ENCODE measurements at regions not wholly inside any gene's neighbourhood (a gene's known extent, or its start where the extent isn't known, plus 50 kb on each side); places are given as distances from the start of the nearest gene placed in this dataset.

GRCh38 chr14:98037831-98038230 is 1234.2 kb downstream of the BCL11B start (continued):
- no peak for TF ChIP-seq SMC3 (IDR thresholded peaks at IDR 0.05; ENCODE audit: low read depth, low read length)
- TF ChIP-seq MAX (IDR thresholded peaks at IDR 0.05; ENCODE audit: low read depth): no peak
- TF ChIP-seq NFIC (IDR thresholded peaks at IDR 0.05; ENCODE audit: borderline replicate concordance): no peak
- TF ChIP-seq RXRA (IDR thresholded peaks at IDR 0.05; ENCODE audit: borderline replicate concordance, low read depth): no peak
- no peak for TF ChIP-seq GABPA (IDR thresholded peaks at IDR 0.05; ENCODE audit: low read depth)

GRCh38 chr14:98056946-98057345 is 1215.1 kb downstream of the BCL11B start:
- H3K9me3 ChIP-seq: no peaks in the 10 kb centered on the region
- H3K27me3 ChIP-seq (ENCODE audit: insufficient read depth): no peaks in the 10 kb centered on the region
- H3K79me2 ChIP-seq (ENCODE audit: insufficient read depth): no peaks in the 10 kb centered on the region
- H3K9me2 ChIP-seq: no peaks in the 10 kb centered on the region
- no peaks in the 10 kb centered on the region for H3K4me1 ChIP-seq (ENCODE audit: control insufficient read depth in 1 of 2, insufficient read depth in 2 of 2, low read depth in 1 of 2, low read length in 1 of 2)
- WGBS (ENCODE audit: low lambda C conversion rate): 3% methylated on average over 5 of the region's 5 CpGs
- no peak overlapping the region for H3K4me2 ChIP-seq
- no peak for DNase-seq
- ChIA-PET CTCF (no interaction called here), POLR2A (no interaction called here)
- H3K27ac ChIP-seq (ENCODE audit: low read depth in 2 of 2, low read length in 1 of 2): no peak overlapping the region
- no peaks in the 10 kb centered on the region for H3K36me3 ChIP-seq (replicated peaks in 1 of 2; ENCODE audit: control insufficient read depth in 1 of 2, insufficient read depth in 2 of 2, low read length in 1 of 2)
- no peaks in the 10 kb centered on the region for H4K20me1 ChIP-seq (ENCODE audit: insufficient read depth)
- no peak overlapping the region for H3K9ac ChIP-seq
- H2AFZ ChIP-seq (ENCODE audit: low read depth): no peak overlapping the region
- H3K4me3 ChIP-seq (ENCODE audit: low read depth in 2 of 2, low read length in 1 of 2): no peak overlapping the region
- TF ChIP-seq CHD2 (IDR thresholded peaks at IDR 0.05; ENCODE audit: low read length, partially characterized antibody) (no peak), IRF3 (IDR thresholded peaks at IDR 0.05; ENCODE audit: low read depth, low read length) (no peak), RAD21 (IDR thresholded peaks at IDR 0.05; ENCODE audit: low read length) (no peak), SIN3A (IDR thresholded peaks at IDR 0.05; ENCODE audit: borderline replicate concordance, low read depth, low read length) (no peak)
- no peaks in the 10 kb centered on the region for H3F3A ChIP-seq (replicated peaks; ENCODE audit: insufficient read depth)

GRCh38 chr14:98059106-98059505 is 1212.9 kb downstream of the BCL11B start:
- H3K27ac ChIP-seq (ENCODE audit: low read depth in 2 of 2, low read length in 1 of 2): no peak overlapping the region
- H3K4me3 ChIP-seq (ENCODE audit: low read depth in 2 of 2, low read length in 1 of 2): no peak overlapping the region
- 0% methylated on average over 5 of the region's 5 CpGs for WGBS (ENCODE audit: low lambda C conversion rate)
- no peak overlapping the region for H2AFZ ChIP-seq (ENCODE audit: low read depth)
- H3K9me3 ChIP-seq: no peaks in the 10 kb centered on the region
- H3K9me2 ChIP-seq: no peaks in the 10 kb centered on the region
- H3K4me1 ChIP-seq (ENCODE audit: control insufficient read depth in 1 of 2, insufficient read depth in 2 of 2, low read depth in 1 of 2, low read length in 1 of 2): no peaks in the 10 kb centered on the region
- DNase-seq: no peak
- POLR2A ChIA-PET: no interaction called here
- no peaks in the 10 kb centered on the region for H3K27me3 ChIP-seq (ENCODE audit: insufficient read depth)
- no peak overlapping the region for H3K9ac ChIP-seq
- no peak overlapping the region for H3K4me2 ChIP-seq
- H3K36me3 ChIP-seq (replicated peaks in 1 of 2; ENCODE audit: control insufficient read depth in 1 of 2, insufficient read depth in 2 of 2, low read length in 1 of 2): no peaks in the 10 kb centered on the region
- H4K20me1 ChIP-seq (ENCODE audit: insufficient read depth): no peaks in the 10 kb centered on the region
- no peaks in the 10 kb centered on the region for H3F3A ChIP-seq (replicated peaks; ENCODE audit: insufficient read depth)
- CTCF ChIA-PET: no interaction called here
- no peaks in the 10 kb centered on the region for H3K79me2 ChIP-seq (ENCODE audit: insufficient read depth)
- TF ChIP-seq TAF1 (IDR thresholded peaks at IDR 0.05; ENCODE audit: borderline replicate concordance, low read depth, low read length): no peak
- no peak for TF ChIP-seq REST (IDR thresholded peaks at IDR 0.05; ENCODE audit: low read depth, low read length)
- TF ChIP-seq MXI1 (IDR thresholded peaks at IDR 0.05; ENCODE audit: low read depth, low read length): no peak
- no peak for TF ChIP-seq SIN3A (IDR thresholded peaks at IDR 0.05; ENCODE audit: borderline replicate concordance, low read depth, low read length)
- TF ChIP-seq USF2 (IDR thresholded peaks at IDR 0.05; ENCODE audit: borderline replicate concordance, low read depth, low read length): no peak
- no peak for TF ChIP-seq PBX3 (IDR thresholded peaks at IDR 0.05)
- TF ChIP-seq MEF2A (IDR thresholded peaks at IDR 0.05; ENCODE audit: borderline replicate concordance, low read depth): no peak
- no peak for TF ChIP-seq IRF3 (IDR thresholded peaks at IDR 0.05; ENCODE audit: low read depth, low read length)
- TF ChIP-seq FOXM1 (IDR thresholded peaks at IDR 0.05; ENCODE audit: low read depth): no peak
- no peak for TF ChIP-seq GATA2 (CRISPR knock-in tag; IDR thresholded peaks at IDR 0.05)
- no peak for TF ChIP-seq RCOR1 (IDR thresholded peaks at IDR 0.05; ENCODE audit: low read length)

Measured in SK-N-SH (cell line).